Astrocyte of the cerebellum (primary cell): ENCODE measurements at regions not wholly inside any gene's neighbourhood (a gene's known extent, or its start where the extent isn't known, plus 50 kb on each side); places are given as distances from the start of the nearest gene placed in this dataset.
"Not testable (repeated sequence)": the region's sequence is repeated elsewhere in the genome, so short reads cannot be mapped to it uniquely, and the experiment has no call there.

Experiments used
- DNase-seq: peaks from one replicate; pipeline ENCODE4 v3.0.0-alpha.2; 2011; ENCODE audit warnings: low read depth
- H3K4me3 ChIP-seq: 2 replicates; pipeline ENCODE4 v1.5.1; 2011; ENCODE audit warnings: mild to moderate bottlenecking, low read depth, low read length, moderate library complexity
- CTCF ChIP-seq: IDR thresholded peaks from 2 replicates; pipeline ENCODE4 v1.5.1; 2012; ENCODE audit warnings: low read length, low read depth, moderate library complexity, mild to moderate bottlenecking; ENCODE audit errors: missing control alignments
- in situ Hi-C: cut with HindIII; loops from 2 replicates; pipeline ENCODE4 v1.10.0; 2017; ENCODE audit warnings: low sequenced_read_pairs

GRCh38 chr12:92064422-92064821, 81.2 kb downstream of the BTG1 start:
- no peak overlapping the region for H3K4me3 ChIP-seq
- no peak for TF ChIP-seq CTCF
- DNase-seq = no peak
- in situ Hi-C loops = no loop called here

GRCh38 chr12:92063641-92064040, 82.0 kb downstream of the BTG1 start:
- no peak overlapping the region for H3K4me3 ChIP-seq
- TF ChIP-seq CTCF = no peak
- in situ Hi-C loops = no loop called here
- no peak for DNase-seq

- in situ Hi-C loops = no loop called here
- no peak for TF ChIP-seq CTCF
- DNase-seq = no peak
- H3K4me3 ChIP-seq = no peak overlapping the region
These were observed 82.8 kb downstream of the BTG1 start for GRCh38 chr12:92062539-92063493.

GRCh38 chr12:92061061-92061460, 84.6 kb downstream of the BTG1 start:
- TF ChIP-seq CTCF = no peak
- no peak overlapping the region for H3K4me3 ChIP-seq
- DNase-seq = no peak
- in situ Hi-C loops = no loop called here

GRCh38 chr12:92059960-92060359, 85.7 kb downstream of the BTG1 start:
- in situ Hi-C loops = no loop called here
- no peak for DNase-seq
- no peak for TF ChIP-seq CTCF
- no peak overlapping the region for H3K4me3 ChIP-seq

GRCh38 chr12:92058664-92059063, 87.0 kb downstream of the BTG1 start:
- in situ Hi-C loops = no loop called here
- no peak overlapping the region for H3K4me3 ChIP-seq
- no peak for DNase-seq
- no peak for TF ChIP-seq CTCF

- DNase-seq, H3K4me3 ChIP-seq, in situ Hi-C loops: not testable (repeated sequence)
These were observed 88.9 kb downstream of the BTG1 start for GRCh38 chr12:92056756-92057155.
